IPS-18a (cell line): ENCODE measurements at regions not wholly inside any gene's neighbourhood (a gene's known extent, or its start where the extent isn't known, plus 50 kb on each side); places are given as distances from the start of the nearest gene placed in this dataset.

Experiments used
- H3K27ac ChIP-seq: one replicate; pipeline ENCODE4 v1.5.1; 2013; ENCODE audit warnings: low read length
- H3K27me3 ChIP-seq: one replicate; pipeline ENCODE4 v1.6.1; 2013; ENCODE audit warnings: mild to moderate bottlenecking, low read length; ENCODE audit not compliant: control insufficient read depth, insufficient read depth
- H3K36me3 ChIP-seq: one replicate; pipeline ENCODE4 v1.6.1; 2013; ENCODE audit warnings: low read depth, low read length; ENCODE audit not compliant: control insufficient read depth
- H3K4me1 ChIP-seq: one replicate; pipeline ENCODE4 v1.6.1; 2013; ENCODE audit warnings: low read depth, low read length; ENCODE audit not compliant: control insufficient read depth
- H3K4me3 ChIP-seq: one replicate; pipeline ENCODE4 v1.5.1; 2013; ENCODE audit warnings: low read length
- H3K9ac ChIP-seq: one replicate; pipeline ENCODE4 v1.6.1; 2013; ENCODE audit warnings: mild to moderate bottlenecking, low read length, moderate library complexity
- H3K9me3 ChIP-seq: one replicate; pipeline ENCODE4 v1.6.1; 2013; ENCODE audit warnings: low read depth, low read length; ENCODE audit not compliant: control insufficient read depth

GRCh38 chr2:160955578-160955977 lies 204.7 kb upstream of the TANK start:
- Histone ChIP-seq H3K9ac (no peak overlapping the region), H3K27ac (no peak overlapping the region), H3K4me1 (no peaks in the 10 kb centered on the region), H3K27me3 (no peaks in the 10 kb centered on the region), H3K4me3 (no peak overlapping the region), H3K9me3 (no peaks in the 10 kb centered on the region), H3K36me3 (no peaks in the 10 kb centered on the region)

GRCh38 chr2:160956243-160956802 lies 203.9 kb upstream of the TANK start:
- Histone ChIP-seq H3K9me3 (no peaks in the 10 kb centered on the region), H3K4me1 (no peaks in the 10 kb centered on the region), H3K9ac (no peak overlapping the region), H3K27ac (no peak overlapping the region), H3K4me3 (no peak overlapping the region), H3K36me3 (no peaks in the 10 kb centered on the region), H3K27me3 (no peaks in the 10 kb centered on the region)

- no peak overlapping the region for H3K9ac ChIP-seq
- no peaks in the 10 kb centered on the region for H3K36me3 ChIP-seq
- H3K4me1 ChIP-seq = no peaks in the 10 kb centered on the region
- no peaks in the 10 kb centered on the region for H3K9me3 ChIP-seq
- no peak overlapping the region for H3K27ac ChIP-seq
- H3K27me3 ChIP-seq = no peaks in the 10 kb centered on the region
- H3K4me3 ChIP-seq = no peak overlapping the region
Measured at GRCh38 chr2:160963957-160964356, 196.3 kb upstream of the TANK start.

- Histone ChIP-seq H3K4me1 (peaks cover 7% of the 10 kb centered on the region), H3K9ac (no peak overlapping the region), H3K36me3 (no peaks in the 10 kb centered on the region), H3K27ac (no peak overlapping the region), H3K27me3 (no peaks in the 10 kb centered on the region), H3K4me3 (no peak overlapping the region), H3K9me3 (no peaks in the 10 kb centered on the region)
Measured at GRCh38 chr2:160967523-160967922, 192.7 kb upstream of the TANK start.

GRCh38 chr2:160968183-160968582 lies 192.0 kb upstream of the TANK start:
- no peak overlapping the region for H3K4me3 ChIP-seq
- H3K27ac ChIP-seq = no peak overlapping the region
- no peak overlapping the region for H3K9ac ChIP-seq

GRCh38 chr2:160970052-160970965 lies 189.9 kb upstream of the TANK start:
- H3K27ac ChIP-seq = peak overlapping the region; percentile 81
- H3K4me3 ChIP-seq = no peak overlapping the region
- H3K4me1 ChIP-seq = peaks cover 7% of the 10 kb centered on the region

More at GRCh38 chr2:160968183-160968582, 192.0 kb upstream of the TANK start:
- Histone ChIP-seq H3K27me3 (no peaks in the 10 kb centered on the region), H3K9me3 (no peaks in the 10 kb centered on the region), H3K36me3 (no peaks in the 10 kb centered on the region), H3K4me1 (peaks cover 7% of the 10 kb centered on the region)

GRCh38 chr2:160973991-160974390 lies 186.2 kb upstream of the TANK start:
- Histone ChIP-seq H3K27ac (no peak overlapping the region), H3K9ac (no peak overlapping the region), H3K27me3 (no peaks in the 10 kb centered on the region), H3K36me3 (no peaks in the 10 kb centered on the region), H3K4me1 (peaks cover 7% of the 10 kb centered on the region), H3K9me3 (no peaks in the 10 kb centered on the region), H3K4me3 (no peak overlapping the region)

More at GRCh38 chr2:160970052-160970965, 189.9 kb upstream of the TANK start:
- no peaks in the 10 kb centered on the region for H3K9me3 ChIP-seq
- no peaks in the 10 kb centered on the region for H3K36me3 ChIP-seq
- H3K9ac ChIP-seq = peak overlapping the region; percentile 52
- H3K27me3 ChIP-seq = no peaks in the 10 kb centered on the region

GRCh38 chr2:160974803-160975202 lies 185.4 kb upstream of the TANK start:
- H3K4me3 ChIP-seq = no peak overlapping the region
- no peaks in the 10 kb centered on the region for H3K27me3 ChIP-seq
- no peaks in the 10 kb centered on the region for H3K9me3 ChIP-seq
- H3K27ac ChIP-seq = no peak overlapping the region
- no peak overlapping the region for H3K9ac ChIP-seq
- H3K36me3 ChIP-seq = no peaks in the 10 kb centered on the region
- peaks cover 7% of the 10 kb centered on the region for H3K4me1 ChIP-seq

- Histone ChIP-seq H3K9ac (no peak overlapping the region), H3K9me3 (no peaks in the 10 kb centered on the region), H3K4me1 (no peaks in the 10 kb centered on the region), H3K36me3 (no peaks in the 10 kb centered on the region), H3K27ac (no peak overlapping the region), H3K27me3 (no peaks in the 10 kb centered on the region), H3K4me3 (no peak overlapping the region)
Measured at GRCh38 chr2:160976797-160977196, 183.4 kb upstream of the TANK start.

GRCh38 chr2:160977376-160977775 lies 182.9 kb upstream of the TANK start:
- H3K27me3 ChIP-seq = no peaks in the 10 kb centered on the region
- no peak overlapping the region for H3K4me3 ChIP-seq
- H3K4me1 ChIP-seq = no peaks in the 10 kb centered on the region
- H3K9me3 ChIP-seq = no peaks in the 10 kb centered on the region
- H3K27ac ChIP-seq = no peak overlapping the region
- no peak overlapping the region for H3K9ac ChIP-seq
- no peaks in the 10 kb centered on the region for H3K36me3 ChIP-seq

GRCh38 chr2:160977854-160978253 lies 182.4 kb upstream of the TANK start:
- H3K9ac ChIP-seq = no peak overlapping the region
- H3K4me3 ChIP-seq = no peak overlapping the region
- no peaks in the 10 kb centered on the region for H3K36me3 ChIP-seq
- no peak overlapping the region for H3K27ac ChIP-seq
- H3K9me3 ChIP-seq = no peaks in the 10 kb centered on the region
- H3K4me1 ChIP-seq = no peaks in the 10 kb centered on the region
- no peaks in the 10 kb centered on the region for H3K27me3 ChIP-seq
